HEK293T (cell line): ENCODE measurements at regions not wholly inside any gene's neighbourhood (a gene's known extent, or its start where the extent isn't known, plus 50 kb on each side); places are given as distances from the start of the nearest gene placed in this dataset.

Source experiments
- CTCF ChIA-PET: fragments of 350-600 bp; formaldehyde crosslinking; extraction: SDS; loops from one replicate; lab custom pipeline; 2021; ENCODE audit warnings: antibody characterized with exemption, inconsistent platforms; lab: Yijun Ruan, JAX
- POLR2A ChIA-PET: fragments of 350-600 bp; formaldehyde crosslinking; extraction: SDS; loops from one replicate; lab custom pipeline; 2020; ENCODE audit warnings: antibody characterized with exemption, inconsistent platforms; lab: Yijun Ruan, JAX
- DNase-seq: peaks from one replicate; pipeline ENCODE4 v3.0.0; 2012; ENCODE audit warnings: mixed read lengths; ENCODE audit errors: extremely low spot score
- ARNT ChIP-seq: fragments of 450-650 bp; IDR thresholded peaks from 2 replicates; pipeline ENCODE4 v1.6.1; 2017; ENCODE audit warnings: mild to moderate bottlenecking
- BHLHE40 ChIP-seq: fragments of 450-650 bp; IDR thresholded peaks from 2 replicates; pipeline ENCODE4 v1.6.1; 2016; ENCODE audit warnings: mild to moderate bottlenecking, moderate library complexity, borderline replicate concordance
- CTBP1 ChIP-seq: fragments of 450-650 bp; IDR thresholded peaks from 2 replicates; pipeline ENCODE4 v1.6.1; 2016; ENCODE audit warnings: borderline replicate concordance
- ELF4 ChIP-seq: fragments of 450-650 bp; IDR thresholded peaks from 2 replicates; pipeline ENCODE4 v1.6.1; 2017; ENCODE audit warnings: antibody characterized with exemption
- FOXA1 ChIP-seq: fragments of 450-650 bp; IDR thresholded peaks from 2 replicates; pipeline ENCODE4 v1.6.1; 2016; ENCODE audit warnings: mild to moderate bottlenecking
- FOXK2 ChIP-seq: fragments of 450-650 bp; IDR thresholded peaks from 2 replicates; pipeline ENCODE4 v1.6.1; 2016; ENCODE audit warnings: mild to moderate bottlenecking
- FOXM1 ChIP-seq: fragments of 450-650 bp; IDR thresholded peaks from 2 replicates; pipeline ENCODE4 v1.6.1; 2017; ENCODE audit warnings: mild to moderate bottlenecking, borderline replicate concordance
- HDGF ChIP-seq: fragments of 450-650 bp; IDR thresholded peaks from 2 replicates; pipeline ENCODE4 v1.6.1; 2017; ENCODE audit warnings: antibody characterized with exemption, borderline replicate concordance
- L3MBTL2 ChIP-seq: fragments of 450-650 bp; conservative IDR thresholded peaks from 2 replicates; pipeline ENCODE4 v1.6.1; 2016; ENCODE audit warnings: mild to moderate bottlenecking
- LEF1 ChIP-seq: fragments of 450-650 bp; IDR thresholded peaks from 2 replicates; pipeline ENCODE4 v1.6.1; 2017; ENCODE audit warnings: mild to moderate bottlenecking, borderline replicate concordance
- NFRKB ChIP-seq: fragments of 450-650 bp; IDR thresholded peaks from 2 replicates; pipeline ENCODE4 v1.6.1; 2016; ENCODE audit warnings: mild to moderate bottlenecking, moderate library complexity
- SP1 ChIP-seq: fragments of 450-650 bp; IDR thresholded peaks from 2 replicates; pipeline ENCODE4 v1.6.1; 2017
- SUZ12 ChIP-seq: fragments of 450-650 bp; IDR thresholded peaks from 2 replicates; pipeline ENCODE4 v1.6.1; 2016; ENCODE audit warnings: mild to moderate bottlenecking
- TARDBP ChIP-seq: fragments of 450-650 bp; IDR thresholded peaks from 2 replicates; pipeline ENCODE4 v1.6.1; 2016
- ZNF384 ChIP-seq: fragments of 450-650 bp; IDR thresholded peaks from 2 replicates; pipeline ENCODE4 v1.6.1; 2016
- TF ChIP-seq, protein P1 (sequence below): fragments of 450-650 bp; IDR thresholded peaks from 2 replicates; pipeline ENCODE4 v1.6.1; 2016

DNA sequence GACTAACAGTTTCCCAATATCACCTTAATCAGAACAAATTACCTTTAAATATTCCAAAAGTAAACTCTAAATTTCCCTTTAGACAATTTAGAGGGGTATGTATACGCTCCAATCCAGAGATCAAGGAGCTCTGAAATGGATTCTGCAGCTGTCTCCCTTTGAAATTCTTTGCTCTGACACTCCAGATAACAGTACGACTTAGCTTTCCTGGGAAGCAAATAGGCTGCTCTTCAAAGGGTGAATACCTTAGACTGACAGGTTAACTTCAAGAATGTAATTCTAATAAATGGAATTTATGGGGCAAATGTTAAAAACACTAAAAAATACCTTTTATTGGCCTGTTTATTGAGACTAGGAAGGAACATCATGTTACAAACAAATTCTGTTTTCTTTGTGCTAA is 357.2 kb downstream of the USP25 start:
- no peak for DNase-seq
- TF ChIP-seq TARDBP (no peak), ARNT (no peak), FOXK2 (no peak), L3MBTL2 (no peak), FOXM1 (no peak), BHLHE40 (no peak), HDGF (no peak)
- TF ChIP-seq, protein P1, sequence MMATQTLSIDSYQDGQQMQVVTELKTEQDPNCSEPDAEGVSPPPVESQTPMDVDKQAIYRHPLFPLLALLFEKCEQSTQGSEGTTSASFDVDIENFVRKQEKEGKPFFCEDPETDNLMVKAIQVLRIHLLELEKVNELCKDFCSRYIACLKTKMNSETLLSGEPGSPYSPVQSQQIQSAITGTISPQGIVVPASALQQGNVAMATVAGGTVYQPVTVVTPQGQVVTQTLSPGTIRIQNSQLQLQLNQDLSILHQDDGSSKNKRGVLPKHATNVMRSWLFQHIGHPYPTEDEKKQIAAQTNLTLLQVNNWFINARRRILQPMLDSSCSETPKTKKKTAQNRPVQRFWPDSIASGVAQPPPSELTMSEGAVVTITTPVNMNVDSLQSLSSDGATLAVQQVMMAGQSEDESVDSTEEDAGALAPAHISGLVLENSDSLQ, result no peak
- ChIA-PET CTCF (no interaction called here), POLR2A (no interaction called here)

DNA sequence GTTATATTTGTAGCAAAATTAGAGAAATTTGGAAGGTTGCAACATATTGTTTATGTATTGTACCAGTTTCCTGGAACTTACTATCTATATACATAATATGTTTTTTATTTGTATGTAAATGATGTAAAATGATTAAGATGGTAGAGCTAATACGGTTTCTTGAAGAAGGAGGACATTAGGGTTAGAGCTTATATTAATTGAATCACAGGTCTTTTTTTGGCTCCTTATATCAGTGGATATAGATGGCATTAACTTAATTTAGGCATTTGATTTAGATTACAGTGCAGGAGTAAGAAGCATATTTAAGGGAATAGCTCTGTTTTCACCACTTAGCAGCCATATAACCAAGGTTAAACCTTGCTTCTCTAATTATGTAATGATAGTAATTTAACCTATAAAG is 357.7 kb downstream of the USP25 start:
- TF ChIP-seq SP1 (no peak), LEF1 (no peak), CTBP1 (no peak)
- CTCF ChIA-PET, result no interaction called here
- DNase-seq, result no peak
- POLR2A ChIA-PET, result interaction anchor here (1.2 kb wide), 1 partner anchor 106 kb away, joined by 3 read pairs; no protein-coding TSS in a partner anchor

DNA sequence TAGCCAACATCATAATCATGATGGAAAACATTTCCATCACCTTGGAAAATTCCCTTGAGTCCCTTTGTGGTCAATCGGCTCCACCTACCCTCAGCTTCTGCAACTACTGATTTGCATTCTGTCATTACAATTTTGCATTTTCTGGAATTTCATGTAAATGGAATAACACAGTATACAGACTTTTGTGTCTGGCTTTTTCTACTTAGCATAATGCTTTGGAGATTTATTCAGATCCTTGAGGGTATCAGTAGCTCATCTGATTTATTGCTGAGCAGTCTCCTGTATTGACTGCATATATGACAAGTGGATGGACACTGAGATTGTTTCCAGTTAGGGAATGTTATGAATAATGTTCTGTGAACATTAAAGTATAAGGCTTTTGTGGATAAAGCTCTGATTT is 358.3 kb downstream of the USP25 start:
- no peak for DNase-seq
- no peak for TF ChIP-seq HDGF
- TF ChIP-seq ELF4, result no peak
- TF ChIP-seq FOXA1, result no peak
- TF ChIP-seq ZNF384, result no peak
- no peak for TF ChIP-seq SUZ12
- no peak for TF ChIP-seq FOXM1
- ChIA-PET CTCF (no interaction called here), POLR2A (interaction anchor here (1.2 kb wide), 1 partner anchor 106 kb away, joined by 3 read pairs; no protein-coding TSS in a partner anchor)

DNA sequence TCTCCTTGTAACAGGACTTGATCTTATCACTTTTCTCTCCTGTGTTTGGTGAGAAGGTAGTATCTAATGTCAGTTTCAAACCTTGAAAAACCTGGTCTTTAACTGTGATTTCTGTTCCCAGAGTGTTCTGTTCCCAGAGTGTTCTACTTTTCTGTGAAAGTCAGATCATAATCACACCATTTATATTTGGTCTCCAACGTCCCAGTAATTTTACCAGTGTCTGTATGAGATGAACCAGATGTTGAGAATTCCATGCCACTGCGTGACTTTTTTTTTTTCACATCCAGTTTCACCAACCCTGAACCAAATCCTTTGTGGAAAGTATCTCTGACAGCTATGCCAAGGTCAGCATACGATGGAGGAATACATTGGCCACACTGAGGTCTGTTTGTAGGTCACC is 365.2 kb downstream of the USP25 start:
- CTCF ChIA-PET, result no interaction called here

DNA sequence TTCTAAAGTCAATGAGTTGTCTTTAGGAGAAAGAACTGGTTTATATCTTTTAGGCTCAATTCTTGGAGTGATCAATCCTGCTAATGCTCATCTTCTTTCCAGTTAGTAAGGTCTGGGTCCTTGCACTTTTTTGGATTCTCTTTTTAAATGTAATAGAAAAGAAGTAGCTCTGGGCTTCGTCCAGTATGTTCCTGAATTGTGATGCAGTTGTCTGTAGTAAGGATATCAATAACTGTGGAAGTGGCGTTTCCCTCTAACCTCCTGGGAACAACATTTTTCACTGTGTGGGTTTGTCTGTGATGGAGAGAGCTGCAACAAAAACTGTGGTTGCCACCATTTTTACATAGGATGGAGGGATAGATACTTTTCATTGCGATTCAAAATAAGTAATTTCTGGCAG is 367.2 kb downstream of the USP25 start:
- no peak for TF ChIP-seq ELF4
- TF ChIP-seq NFRKB, result no peak
- TF ChIP-seq HDGF, result no peak
- no peak for TF ChIP-seq LEF1
- TF ChIP-seq BHLHE40, result no peak
- TF ChIP-seq, protein P1, result no peak
- no peak for TF ChIP-seq ARNT
- TF ChIP-seq FOXM1, result no peak
- DNase-seq, result no peak
- ChIA-PET POLR2A (no interaction called here), CTCF (no interaction called here)

More for the DNA sequence above, 365.2 kb downstream of the USP25 start:
- DNase-seq, result no peak
- TF ChIP-seq LEF1 (no peak), ARNT (no peak), HDGF (no peak), SUZ12 (no peak), FOXA1 (no peak), BHLHE40 (no peak), NFRKB (no peak), SP1 (no peak), FOXK2 (no peak)
- POLR2A ChIA-PET, result interaction anchor here (1.0 kb wide), 1 partner anchor 100 kb away, joined by 3 read pairs; no protein-coding TSS in a partner anchor

DNA sequence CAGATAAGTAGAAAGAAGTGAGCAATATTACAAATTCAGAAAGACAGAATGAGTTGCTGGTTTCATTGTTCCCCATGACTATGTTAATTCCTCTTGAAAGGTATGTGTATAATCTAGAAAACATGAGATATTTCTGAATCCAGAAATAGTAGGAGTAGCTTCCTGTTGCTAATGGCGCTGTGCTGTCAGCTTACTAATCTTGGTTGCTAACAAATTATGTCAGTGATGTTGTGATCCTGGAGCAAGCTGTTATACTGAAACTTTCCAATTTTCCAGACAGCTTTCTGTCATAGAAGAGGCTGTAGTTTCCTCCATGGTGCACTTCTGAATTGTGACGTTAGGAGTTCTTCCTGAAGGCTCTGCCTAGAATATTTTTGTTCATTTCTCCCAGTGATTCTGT is 372.3 kb downstream of the USP25 start:
- ChIA-PET CTCF (no interaction called here), POLR2A (no interaction called here)
- DNase-seq, result no peak
- TF ChIP-seq TARDBP (no peak), BHLHE40 (no peak)

DNA sequence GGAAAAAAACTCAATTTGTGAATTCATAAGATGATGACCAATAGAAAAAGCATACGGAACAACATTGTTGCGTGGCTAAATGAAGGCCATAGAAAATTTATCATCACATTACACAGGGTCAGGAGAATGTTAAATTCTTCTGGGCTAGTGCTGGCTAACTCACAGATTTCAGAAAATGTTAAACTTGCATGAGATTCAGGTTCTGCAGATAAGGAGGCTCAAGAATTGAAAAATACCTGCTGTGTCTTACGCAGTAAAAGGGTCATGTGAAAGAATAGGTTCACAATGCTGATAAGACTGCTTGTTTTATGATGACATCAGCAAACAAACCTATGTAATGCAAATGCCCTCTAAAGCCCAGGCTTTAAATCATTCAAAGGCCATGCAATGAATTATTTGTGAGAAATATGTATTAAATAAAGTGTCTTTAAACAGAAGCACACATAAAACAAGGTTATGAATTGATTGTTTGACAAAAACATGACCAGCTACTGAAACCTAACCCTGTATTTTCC is 378.8 kb downstream of the USP25 start:
- DNase-seq, result no peak
- TF ChIP-seq ARNT (no peak), HDGF (no peak)
- ChIA-PET POLR2A (no interaction called here), CTCF (no interaction called here)

DNA sequence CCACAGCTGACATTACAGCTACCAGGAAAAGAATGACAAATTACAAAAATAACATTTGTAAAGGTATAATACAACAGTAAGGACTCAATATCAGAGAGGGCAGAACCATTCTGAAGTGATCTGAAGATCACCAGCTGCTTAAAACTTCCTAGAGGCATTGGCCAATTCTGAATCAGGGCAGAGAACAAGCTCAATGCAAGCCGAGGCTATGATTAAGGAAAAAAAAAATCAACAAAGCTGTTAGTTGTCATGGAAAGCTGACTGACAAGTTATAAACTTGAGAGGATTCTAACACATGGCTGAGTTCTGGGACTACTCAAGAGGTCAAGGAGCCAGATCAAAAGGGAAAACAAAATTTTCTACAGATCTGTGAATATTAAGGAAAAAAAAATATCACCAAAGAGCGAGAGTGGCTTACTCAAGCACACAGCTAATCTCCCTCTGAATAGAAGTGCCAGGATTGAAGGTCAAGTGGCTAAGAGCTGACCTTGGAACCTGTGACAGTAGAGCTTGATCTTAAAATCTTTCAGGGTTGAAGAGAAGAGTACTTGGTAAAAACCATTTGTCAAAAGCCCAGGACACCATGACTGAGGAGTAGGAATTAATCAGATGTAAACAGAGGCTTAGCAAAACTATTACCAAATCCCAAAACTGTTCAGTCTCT is 383.4 kb downstream of the USP25 start:
- TF ChIP-seq NFRKB, result no peak
- no peak for TF ChIP-seq LEF1
- TF ChIP-seq HDGF, result no peak
- TF ChIP-seq FOXA1, result no peak
- TF ChIP-seq ELF4, result no peak
- TF ChIP-seq, protein P1, result no peak
- no peak for TF ChIP-seq FOXK2
- TF ChIP-seq ARNT, result no peak
- TF ChIP-seq FOXM1, result no peak
- TF ChIP-seq ZNF384, result no peak
- no peak for TF ChIP-seq SUZ12
- TF ChIP-seq TARDBP, result no peak
- no peak for TF ChIP-seq L3MBTL2
- no peak for TF ChIP-seq BHLHE40
- no peak for TF ChIP-seq SP1
- no peak for TF ChIP-seq CTBP1
- ChIA-PET POLR2A (interaction anchor here (0.7 kb wide), 1 partner anchor 81 kb away, joined by 3 read pairs; no protein-coding TSS in a partner anchor), CTCF (interaction anchor here (0.5 kb wide), 1 partner anchor 81 kb away, joined by 5 read pairs; no protein-coding TSS in a partner anchor)
- DNase-seq, result no peak
